HG03469 (cell line): ENCODE measurements at regions not wholly inside any gene's neighbourhood (a gene's known extent, or its start where the extent isn't known, plus 50 kb on each side); places are given as distances from the start of the nearest gene placed in this dataset.
A peak's percentile ranks its signal among the peaks of the same experiment; 100 is the strongest.
"Not testable (repeated sequence)": the region's sequence is repeated elsewhere in the genome, so short reads cannot be mapped to it uniquely, and the experiment has no call there.

Experiments
- ATAC-seq: cut with Tn5 transposase; IDR thresholded peaks from one replicate; pipeline ENCODE4 v1.9.1; 2021; ENCODE audit warnings: mild to moderate bottlenecking, moderate library complexity, moderate number of reproducible peaks; ENCODE audit not compliant: unreplicated experiment

DNA sequence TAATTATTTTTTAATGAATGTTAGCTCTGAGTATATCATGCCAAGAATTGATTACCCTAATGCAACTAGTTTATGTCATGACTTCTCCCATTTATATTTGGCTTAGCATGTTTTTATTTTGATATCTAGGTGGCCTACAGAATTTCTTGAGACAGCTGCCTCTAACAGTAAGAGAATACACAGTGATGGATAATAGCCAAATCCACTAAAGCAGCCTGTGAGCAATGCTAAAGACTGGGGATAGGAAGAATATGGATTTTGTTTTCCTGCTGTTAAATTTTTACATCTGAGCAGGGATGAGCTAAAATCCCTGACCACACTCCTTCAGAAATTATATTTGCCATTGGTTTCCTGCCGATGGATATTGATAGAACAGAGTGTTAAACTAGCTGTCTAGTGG lies 149.3 kb upstream of the TGFBR2 start:
- ATAC-seq, result no peak

DNA sequence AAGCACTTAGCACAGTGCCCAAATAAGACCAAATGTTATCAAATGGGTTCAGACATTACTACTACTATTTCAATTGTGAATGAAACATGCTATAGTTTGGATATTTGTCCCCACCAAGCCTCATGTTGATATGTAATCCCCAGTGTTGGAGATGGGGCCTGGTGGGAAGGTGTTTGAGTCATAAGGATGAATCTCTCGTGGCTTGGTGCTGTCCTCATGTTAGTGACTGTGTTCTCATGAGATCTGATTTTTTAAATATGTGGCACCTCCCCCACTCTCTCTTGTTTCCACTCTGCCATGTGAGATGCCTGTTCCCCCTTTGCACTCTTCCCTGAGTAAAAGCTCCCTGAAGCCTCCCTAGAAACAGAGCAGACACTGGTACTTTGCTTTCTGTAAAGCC lies 148.7 kb upstream of the TGFBR2 start:
- ATAC-seq, result no peak

DNA sequence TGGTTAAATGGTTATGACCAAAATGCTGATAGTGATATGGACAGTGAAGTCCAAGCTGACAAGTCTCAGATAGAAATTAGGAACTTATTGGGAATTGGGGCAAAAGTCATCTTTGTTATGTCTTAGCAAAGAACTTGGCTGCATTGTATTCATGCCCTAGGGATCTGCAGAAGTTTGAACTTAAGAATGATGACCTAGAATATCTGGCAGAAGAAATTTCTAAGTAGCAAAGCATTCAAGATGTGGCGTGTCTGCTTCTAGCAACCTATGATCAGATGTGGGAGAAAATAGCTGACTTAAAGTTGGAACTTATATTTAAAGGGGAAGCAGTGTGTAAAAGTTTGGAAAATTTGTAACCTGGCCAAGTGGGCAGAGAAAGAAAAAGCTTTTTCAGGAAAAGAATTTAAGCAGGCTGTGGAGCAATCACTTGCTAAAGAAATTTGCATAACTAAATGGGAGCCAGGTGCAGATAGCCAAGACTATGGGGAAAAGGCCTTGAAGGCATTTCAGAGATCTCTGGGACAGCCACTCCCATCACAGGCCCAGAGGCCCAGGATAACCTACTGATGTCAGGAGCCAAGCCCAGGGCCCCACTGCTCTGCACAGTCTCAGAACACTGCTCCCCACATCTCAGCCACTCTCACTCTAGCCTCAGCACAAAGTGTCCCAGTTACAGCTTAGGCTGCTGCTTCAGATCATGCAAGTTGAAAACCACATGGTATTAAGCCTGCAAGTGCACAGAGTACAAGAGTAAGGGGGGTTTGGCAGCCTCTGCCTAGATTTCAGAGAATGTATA lies 147.8 kb upstream of the TGFBR2 start:
- ATAC-seq, result no peak

DNA sequence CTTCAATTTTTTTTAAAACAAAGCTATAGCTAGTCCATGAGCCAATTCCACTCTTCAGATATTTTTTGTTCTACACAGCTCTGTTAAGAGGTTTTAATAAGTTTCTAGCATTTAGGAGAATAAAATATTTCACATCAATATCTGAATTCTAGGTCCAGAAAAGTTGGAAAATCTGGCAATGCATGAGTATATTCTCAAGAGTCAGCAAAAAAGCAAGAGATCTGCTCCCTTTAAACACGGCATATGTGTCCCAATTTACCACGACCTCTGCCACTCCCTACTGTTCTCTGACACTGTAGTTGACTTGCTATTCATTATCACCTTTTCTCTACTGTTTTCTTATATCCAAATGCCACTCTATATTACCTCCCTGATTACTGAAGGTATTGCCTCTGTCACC lies 145.1 kb upstream of the TGFBR2 start:
- no peak for ATAC-seq

DNA sequence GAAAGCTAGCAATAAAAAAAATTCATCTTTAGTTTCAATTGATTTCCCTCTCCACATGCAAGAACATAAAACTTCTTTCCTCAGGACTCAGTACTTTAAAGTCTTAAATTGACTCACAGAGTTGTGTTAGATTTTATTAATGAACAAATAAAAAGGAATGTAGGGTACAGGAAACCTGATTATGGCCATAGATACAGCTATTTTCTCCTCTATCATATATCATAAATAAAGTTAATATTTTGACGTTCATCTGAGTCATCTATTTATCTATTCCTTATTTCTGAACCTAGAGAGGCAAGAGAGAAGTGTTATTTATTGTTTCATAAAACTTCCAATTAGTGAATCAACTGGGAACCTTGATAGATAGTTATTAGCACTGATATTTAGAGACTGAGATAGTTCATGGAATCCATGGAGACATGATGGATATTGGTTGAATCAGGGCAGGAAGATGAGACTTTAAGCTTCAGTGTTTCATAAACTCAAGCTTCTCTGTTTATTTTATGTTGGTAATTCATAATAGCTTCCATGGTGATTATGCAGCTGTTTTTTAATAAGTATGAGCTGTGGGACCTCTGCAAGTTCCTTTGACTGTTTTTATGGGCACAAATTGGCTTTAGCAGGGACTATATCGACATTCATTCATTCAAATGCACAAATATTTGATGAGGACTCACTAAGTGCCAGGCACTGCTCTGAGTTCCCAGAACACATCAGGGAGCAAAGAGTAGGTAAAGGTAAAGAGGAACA lies 143.5 kb upstream of the TGFBR2 start:
- no peak for ATAC-seq

DNA sequence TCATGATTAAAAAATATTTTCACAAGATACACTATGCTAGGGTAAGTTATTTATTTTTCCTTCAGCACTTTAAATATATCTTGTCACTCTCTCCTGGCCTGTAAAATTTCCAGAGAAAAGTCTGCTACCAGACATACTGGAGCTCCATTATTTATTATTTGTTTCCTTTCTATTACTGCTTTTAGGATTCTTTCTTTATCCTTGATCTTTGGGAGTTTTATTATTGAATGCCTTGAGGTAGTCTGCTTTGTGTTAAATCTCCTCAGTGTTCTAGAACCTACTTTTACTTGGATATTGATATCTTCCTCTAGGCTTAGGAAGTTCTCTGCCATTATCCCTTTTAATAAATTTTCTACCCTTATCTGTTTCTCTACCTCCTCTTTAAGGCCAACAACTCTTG lies 142.0 kb upstream of the TGFBR2 start:
- no peak for ATAC-seq

DNA sequence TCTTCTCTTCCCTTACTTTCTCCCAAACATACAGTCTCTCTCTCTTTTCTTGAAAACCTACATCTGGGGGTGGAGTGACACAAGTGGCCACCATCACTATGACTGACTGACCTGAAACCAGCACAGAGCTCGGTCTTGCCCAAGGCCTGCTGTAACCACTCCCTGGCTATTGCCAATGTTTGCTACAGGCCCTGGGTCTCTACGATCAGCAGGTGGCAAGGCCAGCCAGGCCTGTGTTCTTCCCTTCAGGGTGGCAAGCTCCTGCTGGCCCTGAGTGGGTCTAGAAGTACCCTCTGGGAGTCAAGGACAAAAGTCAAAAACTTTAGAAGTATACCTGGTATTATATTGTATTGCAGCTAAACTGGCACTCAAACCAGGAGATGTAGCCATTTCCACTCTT lies 140.9 kb upstream of the TGFBR2 start:
- no peak for ATAC-seq

DNA sequence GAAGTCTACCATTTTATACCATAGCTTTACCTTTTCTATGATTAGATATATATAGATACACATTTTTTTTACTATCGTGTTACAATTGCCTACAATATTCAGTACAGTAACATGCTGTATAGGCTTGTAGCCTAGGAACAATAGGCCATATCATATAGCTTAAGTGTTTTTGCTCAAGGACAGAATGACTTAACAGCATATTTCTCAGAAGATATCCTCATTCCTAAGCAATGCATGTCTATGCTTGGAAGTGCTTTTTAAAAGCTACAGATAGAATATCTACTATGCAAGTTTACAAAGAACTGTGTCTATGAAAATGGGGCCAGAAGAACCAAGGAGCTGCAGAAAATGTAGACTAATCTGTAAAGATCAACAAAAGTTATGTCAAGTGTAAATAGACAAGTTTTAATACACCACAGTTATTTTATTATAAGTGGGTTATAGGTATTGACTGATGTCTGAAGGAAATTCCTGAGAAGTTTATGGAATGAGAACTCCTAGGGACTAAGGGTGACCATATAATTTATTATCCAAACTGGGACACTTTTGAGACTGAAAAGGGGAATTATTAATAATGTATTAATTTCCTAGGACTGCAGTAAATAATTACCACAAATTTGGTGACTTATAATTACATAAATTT lies 138.7 kb upstream of the TGFBR2 start:
- ATAC-seq, result no peak

DNA sequence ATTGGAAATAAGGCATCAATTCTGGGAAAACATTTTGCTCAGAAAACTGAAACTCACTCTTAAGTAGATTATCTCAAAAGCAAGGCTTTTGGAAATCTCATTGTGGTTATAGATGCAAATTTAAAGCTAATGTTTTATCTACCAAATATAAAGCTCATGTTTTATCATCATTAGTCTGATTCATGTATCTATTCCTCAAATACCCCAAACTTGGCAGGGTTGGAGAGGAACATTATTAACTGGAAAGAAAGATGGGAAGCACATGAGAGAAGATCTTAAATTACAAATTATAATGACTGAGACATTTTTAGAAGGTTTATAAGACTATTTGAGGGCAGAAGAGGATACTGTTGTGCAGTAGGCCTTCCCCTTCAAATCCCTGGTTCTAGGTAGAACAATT lies 137.3 kb upstream of the TGFBR2 start:
- no peak for ATAC-seq

DNA sequence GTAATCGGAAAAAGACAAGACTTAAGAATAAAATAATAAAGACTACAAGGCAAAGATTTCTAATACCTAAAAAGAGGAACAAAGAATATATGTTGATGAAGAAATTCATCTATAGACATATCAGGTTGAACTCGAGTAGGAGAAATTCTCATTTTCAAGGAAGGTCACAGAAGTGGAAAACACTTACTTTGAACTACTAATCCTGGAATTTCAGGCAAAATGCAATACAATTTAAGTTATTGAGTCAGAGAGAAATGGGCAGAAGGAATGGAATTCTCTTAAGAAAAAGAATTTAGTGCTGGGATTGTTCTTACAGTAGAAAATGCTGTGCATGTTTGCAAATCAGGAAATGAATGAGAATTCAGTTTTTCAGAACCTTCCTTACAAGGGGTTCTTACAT lies 135.9 kb upstream of the TGFBR2 start:
- no peak for ATAC-seq

DNA sequence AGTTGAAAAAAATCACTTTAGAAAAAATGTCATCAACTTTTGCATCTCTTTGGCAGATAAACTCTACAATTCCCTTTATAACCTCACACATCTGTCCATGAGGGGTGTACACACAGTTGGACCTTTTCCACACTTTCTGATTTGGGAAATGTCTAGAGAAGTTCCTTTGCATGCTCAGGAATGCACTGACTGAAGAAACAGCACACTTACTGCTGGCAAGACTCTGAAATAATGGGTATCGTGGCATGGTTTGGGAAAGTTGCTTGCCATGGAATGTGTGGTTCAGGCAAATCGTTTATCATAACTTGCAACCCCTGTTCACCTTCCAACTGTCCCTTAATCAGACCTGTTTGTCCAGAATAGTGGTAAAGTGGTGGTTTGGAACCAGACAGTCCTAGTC lies 135.3 kb upstream of the TGFBR2 start:
- no peak for ATAC-seq

DNA sequence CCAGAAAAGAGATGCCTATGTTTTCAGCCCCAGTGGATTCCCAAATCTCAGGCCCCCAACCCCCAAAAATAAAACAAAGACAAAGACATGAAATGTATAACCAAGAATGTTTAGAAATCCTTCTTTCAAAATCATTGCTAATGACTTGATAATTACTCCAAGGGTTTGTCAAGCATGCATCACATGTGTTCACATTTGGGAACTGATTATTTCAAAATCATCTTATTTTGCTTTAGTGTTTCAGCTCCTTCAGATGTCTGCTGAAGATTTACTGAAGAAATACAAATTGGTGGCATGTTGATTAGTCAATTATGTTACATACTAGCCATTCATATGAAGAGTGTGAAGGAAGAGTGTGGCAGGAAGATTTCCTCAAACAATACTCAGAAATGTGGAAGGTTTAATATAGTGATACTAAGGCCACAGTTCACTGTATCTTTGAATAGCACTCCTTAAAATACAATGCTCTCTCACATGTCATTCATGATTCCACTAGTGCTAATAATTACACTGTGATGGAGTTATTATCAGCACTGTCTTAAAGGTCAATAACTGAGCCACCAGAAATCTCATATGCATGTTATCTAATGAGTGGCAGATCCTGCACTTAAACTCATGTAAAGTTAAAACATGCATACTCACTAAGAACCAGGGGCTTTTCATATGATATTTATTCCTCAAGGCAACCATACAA lies 134.5 kb upstream of the TGFBR2 start:
- no peak for ATAC-seq

DNA sequence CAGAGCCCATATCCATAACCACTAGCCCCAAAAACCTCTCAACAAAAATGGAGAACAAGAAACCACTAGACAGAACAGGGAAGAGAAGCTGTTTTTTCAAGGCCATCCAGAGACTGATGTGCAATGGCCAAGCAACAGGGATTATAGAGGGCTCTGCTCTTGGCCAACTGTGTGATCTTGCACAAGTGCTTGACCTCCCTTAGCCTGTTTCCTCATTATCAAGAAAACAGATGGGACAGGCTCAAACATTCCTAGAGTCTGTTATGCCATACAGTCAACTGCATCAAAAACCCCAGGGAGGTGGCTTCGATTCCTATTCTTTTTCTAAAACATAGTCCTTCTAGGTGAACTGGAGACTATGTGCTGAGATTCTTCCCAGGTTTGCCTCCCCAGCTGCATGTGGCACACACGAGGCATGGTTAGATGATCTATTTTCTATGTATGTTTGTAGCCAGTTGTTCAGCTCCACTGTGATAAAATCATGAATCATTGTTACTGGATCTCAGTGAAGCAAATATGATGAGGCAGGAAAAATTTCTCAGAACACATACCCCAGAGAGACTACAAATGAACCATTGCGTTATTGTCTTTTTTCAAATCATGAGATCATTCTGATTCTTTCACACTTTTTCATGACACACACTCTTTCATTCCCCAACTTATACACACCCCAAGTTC lies 132.9 kb upstream of the TGFBR2 start:
- ATAC-seq, result no peak

DNA sequence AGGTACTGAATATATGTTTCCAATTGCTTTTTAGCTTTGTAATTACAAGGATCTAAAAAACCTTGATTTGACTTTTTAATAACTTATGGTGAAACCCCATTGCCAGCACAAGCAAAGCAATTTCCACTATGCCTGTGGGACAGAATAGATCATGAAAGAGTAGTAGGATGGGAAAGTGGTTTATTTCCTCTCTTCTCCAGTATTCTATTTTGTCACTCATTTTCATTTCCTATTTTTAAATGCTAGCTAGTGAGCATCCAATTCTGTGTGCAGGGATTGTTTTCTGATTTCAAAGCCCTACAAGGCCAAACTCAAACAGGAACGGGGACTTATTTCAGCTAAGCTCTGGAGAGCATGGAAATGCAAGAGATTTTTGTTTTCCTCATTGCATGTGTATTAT lies 132.0 kb upstream of the TGFBR2 start:
- ATAC-seq, result no peak

DNA sequence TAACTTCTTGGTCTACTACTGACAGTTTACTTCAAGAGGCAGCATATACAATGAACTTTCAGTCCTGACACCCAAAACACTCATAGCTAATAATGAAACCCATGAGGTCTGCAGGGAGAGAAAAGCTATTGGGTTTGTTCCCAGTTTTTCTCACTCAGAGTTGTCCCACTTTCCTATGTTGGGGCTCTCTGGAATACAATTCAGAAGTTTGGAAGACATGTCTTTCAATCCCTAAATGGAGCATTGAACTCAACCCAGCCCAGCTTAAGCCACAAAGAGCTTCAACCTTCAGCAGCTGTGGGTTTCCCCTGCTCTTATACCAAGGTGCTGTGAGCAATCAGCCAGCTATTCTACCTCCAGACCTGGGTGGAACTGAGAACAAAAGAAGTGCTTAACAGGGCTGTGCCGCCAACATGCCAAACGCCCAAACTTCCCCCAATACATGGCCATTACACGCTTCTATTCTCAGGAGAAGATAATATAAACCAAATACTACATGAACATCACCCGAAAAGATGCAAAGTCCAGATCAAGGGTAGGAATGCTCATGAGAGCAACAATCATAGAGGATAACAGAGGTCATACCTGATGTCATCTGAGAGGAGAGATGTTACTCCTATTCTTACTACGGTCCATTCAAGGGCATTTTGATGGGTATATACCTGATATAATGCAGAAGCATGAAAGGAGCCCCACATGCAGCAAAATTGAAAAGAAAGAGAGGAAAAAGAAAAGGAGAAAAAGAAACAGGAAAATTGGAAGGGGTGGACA lies 131.2 kb upstream of the TGFBR2 start:
- peak; percentile 84 for ATAC-seq

DNA sequence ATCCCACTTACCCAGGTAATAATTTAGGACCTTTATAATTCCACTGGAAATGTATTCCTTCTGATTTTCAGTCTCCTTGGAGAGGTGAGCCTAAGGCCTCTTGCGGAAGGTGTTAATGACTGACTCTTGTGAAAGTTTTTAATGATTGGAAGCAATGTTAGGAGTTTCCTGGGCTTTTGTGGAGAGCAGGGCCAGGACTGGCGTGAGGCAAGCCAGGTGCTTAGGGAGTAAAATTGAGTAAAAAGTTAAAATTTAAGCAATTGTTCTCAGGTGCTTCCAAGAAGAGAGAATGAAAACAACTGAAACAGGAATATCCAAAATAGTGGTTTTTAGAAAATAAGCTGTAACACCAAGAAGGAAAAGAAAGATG lies 130.6 kb upstream of the TGFBR2 start:
- ATAC-seq, result no peak

DNA sequence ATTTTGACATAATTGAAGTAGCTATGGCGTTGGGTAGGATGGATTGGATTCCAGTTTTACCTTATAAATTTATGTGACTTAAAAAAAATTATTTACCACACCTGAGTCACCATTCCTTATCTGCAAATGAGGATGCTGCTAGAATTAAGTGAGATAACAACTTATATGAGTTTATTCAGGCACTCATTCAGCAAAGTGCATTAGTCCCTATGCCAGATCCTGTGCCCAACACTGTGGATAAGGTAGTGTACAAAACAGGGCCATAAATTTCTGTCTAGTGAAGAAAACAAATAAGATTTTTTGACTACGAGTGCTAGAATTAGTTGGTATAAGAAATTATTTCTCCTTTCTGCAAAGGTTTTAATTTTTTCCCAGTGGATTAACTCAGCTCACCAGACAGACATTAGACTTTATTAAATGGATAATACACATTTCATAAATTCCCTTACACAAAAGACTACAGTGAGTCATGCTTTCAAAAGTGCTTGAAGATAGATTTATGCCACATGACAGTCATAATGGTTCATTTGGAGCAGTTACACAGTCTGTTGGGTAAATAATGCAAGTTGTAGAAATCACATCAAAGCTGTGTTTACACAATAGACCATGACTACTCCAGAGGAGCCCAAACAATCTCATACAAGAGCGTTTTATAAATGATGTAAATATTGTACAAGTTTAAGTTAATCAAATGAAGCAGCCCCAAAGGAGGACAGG lies 129.9 kb upstream of the TGFBR2 start:
- ATAC-seq, result no peak

DNA sequence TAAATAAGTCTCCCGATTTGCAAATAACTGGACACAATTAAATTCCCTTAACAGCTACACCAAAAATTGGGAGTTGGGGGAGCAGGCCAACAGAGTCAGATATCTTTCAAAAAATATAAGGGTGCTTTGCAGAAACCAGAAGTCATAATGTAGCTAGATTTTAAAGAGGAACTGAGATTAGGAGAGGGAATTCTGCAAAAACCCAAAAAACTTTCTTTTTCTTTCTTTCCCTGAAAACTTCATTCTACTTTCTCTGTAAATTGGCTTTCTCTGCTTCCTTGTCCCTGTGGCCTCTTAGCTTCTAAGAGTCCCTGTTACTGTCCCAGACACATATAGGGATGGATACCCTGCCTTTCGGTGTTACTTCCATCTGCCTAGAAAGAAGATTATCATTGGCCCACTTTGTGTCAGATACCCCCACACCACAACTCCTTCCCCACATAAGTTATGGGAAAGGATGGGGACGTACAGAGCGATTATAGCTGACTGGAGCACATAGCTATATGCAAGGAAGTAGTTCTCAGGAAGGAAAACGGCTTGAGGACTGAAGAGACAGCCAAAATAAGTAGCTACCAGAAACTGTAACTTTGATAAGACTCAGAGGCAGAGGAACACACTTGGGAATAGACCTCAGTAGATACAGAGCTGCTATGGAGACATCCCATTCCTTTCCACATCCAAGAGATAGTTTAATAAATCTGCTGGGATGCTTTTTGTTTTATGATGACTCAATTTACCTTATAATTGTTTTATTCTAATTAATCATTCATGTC lies 129.1 kb upstream of the TGFBR2 start:
- no peak for ATAC-seq

DNA sequence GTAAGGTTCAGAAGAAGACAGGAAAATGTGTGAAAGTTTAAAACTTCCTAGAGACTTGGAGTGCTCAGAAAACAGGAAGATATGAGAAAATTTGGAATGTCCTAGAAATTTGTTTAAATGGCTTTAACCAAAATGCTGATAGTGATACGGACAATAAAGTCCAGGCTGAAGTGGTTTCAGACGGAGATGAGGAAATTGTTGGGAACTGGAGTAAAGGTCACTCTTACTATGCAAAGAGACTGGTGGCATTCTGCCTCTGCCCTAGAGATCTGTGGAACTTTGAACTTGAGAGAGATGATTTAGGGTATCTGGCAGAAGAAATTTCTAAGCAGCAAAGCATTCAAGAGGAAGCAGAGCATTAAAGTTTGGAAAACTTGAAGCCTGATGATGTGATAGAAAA lies 126.7 kb upstream of the TGFBR2 start:
- ATAC-seq, result not testable (repeated sequence)
